Heart right ventricle (tissue), 16 donors: ENCODE measurements at regions not wholly inside any gene's neighbourhood (a gene's known extent, or its start where the extent isn't known, plus 50 kb on each side); places are given as distances from the start of the nearest gene placed in this dataset.
"Not testable (repeated sequence)": the region's sequence is repeated elsewhere in the genome, so short reads cannot be mapped to it uniquely, and the experiment has no call there.

Experiments used
- ATAC-seq, 8 donors: fragments of 200-7000 bp; cut with Tn5 transposase; one replicate each; pipeline ENCODE4 v1.9.1; 2020; ENCODE audit warnings: mild to moderate bottlenecking in 8 of 8, moderate library complexity in 8 of 8, moderate number of reproducible peaks in 1 of 8
- DNase-seq, 2 donors: peaks; one replicate each; pipeline ENCODE4 v3.0.0-alpha.2; 2020
- H3K27ac ChIP-seq, 10 donors: fragments of 200-600 bp; sonication (generic) in 2 of 10; one replicate each; pipeline versions ENCODE4 v1.5.0 to v1.8.0; 2020 to 2022; ENCODE audit warnings: mild to moderate bottlenecking in 3 of 10
- H3K27me3 ChIP-seq, 7 donors: fragments of 200-600 bp; one replicate each; pipeline ENCODE4 v1.8.0; 2021 to 2022; ENCODE audit warnings: mild to moderate bottlenecking in 2 of 7
- H3K36me3 ChIP-seq, 9 donors: fragments of 200-600 bp; sonication (generic) in 1 of 9; one replicate each; pipeline versions ENCODE4 v1.5.0 to v1.8.0; 2020 to 2022; ENCODE audit warnings: mild to moderate bottlenecking in 2 of 9
- H3K4me1 ChIP-seq, 9 donors: fragments of 200-600 bp; sonication (generic) in 1 of 9; one replicate each; pipeline versions ENCODE4 v1.5.0 to v1.8.0; 2020 to 2022; ENCODE audit warnings: mild to moderate bottlenecking in 4 of 9
- H3K4me3 ChIP-seq, 10 donors: fragments of 200-600 bp; sonication (generic) in 2 of 10; one replicate each; pipeline versions ENCODE4 v1.5.0 to v1.8.0; 2020 to 2022; ENCODE audit warnings: mild to moderate bottlenecking in 7 of 10, moderate library complexity in 2 of 10
- H3K9me3 ChIP-seq, 11 donors: fragments of 200-600 bp in 10 of 11; sonication (generic) in 2 of 11; one replicate each; pipeline versions ENCODE4 v1.5.0 to v1.8.0; 2013 to 2022; ENCODE audit warnings: mild to moderate bottlenecking in 2 of 11, control low read depth in 1 of 11, moderate library complexity in 1 of 11
- CTCF ChIP-seq, 9 donors: fragments of 200-600 bp; sonication (generic) in 2 of 9; IDR thresholded peaks; one replicate each; pipeline versions ENCODE4 v1.5.0 to v1.8.0; 2021 to 2022; ENCODE audit warnings: antibody characterized with exemption in 9 of 9, mild to moderate bottlenecking in 5 of 9, moderate library complexity in 1 of 9
- WGBS, 2 donors: extraction: QIAGEN DNeasy Blood & Tissue Kit; methylation state at CpG; one replicate each; pipeline ENCODE4 v1.1.7; 2013; ENCODE audit warnings: inconsistent platforms in 1 of 2; 5-methylcytosine and 5-hydroxymethylcytosine counted together
- intact Hi-C, 10 donors: fragments of 100-400 bp; cut with DNase I; formaldehyde crosslinking; loops; one replicate each; pipeline versions ENCODE4 v1.11.1 to v1.14.2; 2022
- donor health status: Arrhythmogenic right ventricular cardiomyopathy.
- donor health status: ischemic (EF 13 %, LVEDD 7.1; RV severe dilation, severe dysfunction).
- donor health status: healthy with polysubstance abuse.
- donor health status: DM: no; HTN: yes; CAD: no.
- donor health status: DM: no; HTN: no; CAD: no.
- donor health status: ischemic (EF 25% LVEDD 6.9; RV normal size, moderate dysfunction).
- donor health status: ischemic (EF 25% LVEDD 5.7; RV mildly dilated, moderate dysfunction).
- donor health status: healthy.
- donor health status: DM: yes; HTN: yes; CAD: no.
- donor health status: Ischemic cardiomyopathy.
- donor health status: ischemic (EF 35%, LVEDD 5.7; RV mildly dilated, moderate dysfunction).
- donor health status: nonischemic (EF 11% LVEDD 7.7; RV severe dilation, severe dysfunction).
- donor health status: DM: yes; HTN: yes; CAD: no.
- donor health status: PGD.
- donor health status: ischemic (EF 29% LVEDD 5.4; RV normal size, mild dysfunction).
- donor health status: nonischemic (EF 23%, LVEDD 6.1; RV moderate dilation, normal function).

- intact Hi-C loops: no loop called here
- no peaks in the 10 kb centered on the region for H3K4me1 ChIP-seq
- no peak for TF ChIP-seq CTCF (IDR thresholded peaks at IDR 0.05)
- H3K36me3 ChIP-seq: no peaks in the 10 kb centered on the region
- H3K27me3 ChIP-seq: no peaks in the 10 kb centered on the region
- ATAC-seq (no peak), DNase-seq (no peak)
- H3K9me3 ChIP-seq: peaks cover 0 to 24% (median 11%) of the 10 kb centered on the region in 11 donors
- H3K27ac ChIP-seq: no peak overlapping the region
- no peak overlapping the region for H3K4me3 ChIP-seq
These were observed 214.8 kb downstream of the TXNL1 start for GRCh38 chr18:56423626-56424025.

- 93 to 97% methylated on average over 2 of the region's 2 CpGs for WGBS, 2 donors
- intact Hi-C loops: no loop called here
- no peak for TF ChIP-seq CTCF (IDR thresholded peaks at IDR 0.05)
These were observed 216.7 kb downstream of the TXNL1 start for GRCh38 chr18:56421647-56422046.

GRCh38 chr18:56420868-56421267 is 217.5 kb downstream of the TXNL1 start:
- H3K4me1 ChIP-seq, H3K4me3 ChIP-seq, H3K27me3 ChIP-seq, H3K36me3 ChIP-seq, H3K27ac ChIP-seq, DNase-seq, H3K9me3 ChIP-seq, intact Hi-C loops, ATAC-seq: not testable (repeated sequence)
- WGBS, 2 donors: 93 to 96% methylated on average over 5 of the region's 5 CpGs

More at GRCh38 chr18:56421647-56422046, 216.7 kb downstream of the TXNL1 start:
- Histone ChIP-seq H3K36me3 (no peaks in the 10 kb centered on the region), H3K4me1 (no peaks in the 10 kb centered on the region), H3K9me3 (peaks cover 0 to 6% (median 0%) of the 10 kb centered on the region in 11 donors), H3K4me3 (no peak overlapping the region), H3K27me3 (no peaks in the 10 kb centered on the region), H3K27ac (no peak overlapping the region)
- DNase-seq (no peak), ATAC-seq (no peak)

GRCh38 chr18:56414357-56414756 is 224.0 kb downstream of the TXNL1 start:
- ATAC-seq (no peak), DNase-seq (no peak)
- intact Hi-C loops: no loop called here
- Histone ChIP-seq H3K27me3 (no peaks in the 10 kb centered on the region), H3K27ac (no peak overlapping the region), H3K4me3 (no peak overlapping the region), H3K4me1 (no peaks in the 10 kb centered on the region), H3K9me3 (peaks cover 0 to 17% (median 0%) of the 10 kb centered on the region in 11 donors), H3K36me3 (no peaks in the 10 kb centered on the region)
- TF ChIP-seq CTCF (IDR thresholded peaks at IDR 0.05): no peak
- 96 to 100% methylated on average over 2 of the region's 2 CpGs for WGBS, 2 donors

- H3K36me3 ChIP-seq: no peaks in the 10 kb centered on the region
- no peak for ATAC-seq
- H3K27me3 ChIP-seq: no peaks in the 10 kb centered on the region
- H3K4me1 ChIP-seq: no peaks in the 10 kb centered on the region
- DNase-seq: no peak
- no peak for TF ChIP-seq CTCF (IDR thresholded peaks at IDR 0.05)
- 87 to 93% methylated on average over 3 of the region's 3 CpGs for WGBS, 2 donors
- no peak overlapping the region for H3K4me3 ChIP-seq
- no peak overlapping the region for H3K27ac ChIP-seq
- H3K9me3 ChIP-seq: peaks cover 0 to 17% (median 0%) of the 10 kb centered on the region in 11 donors
- intact Hi-C loops: no loop called here
These were observed 224.5 kb downstream of the TXNL1 start for GRCh38 chr18:56413862-56414261.
